ENCODE measurements at regions not wholly inside any gene's neighbourhood (a gene's known extent, or its start where the extent isn't known, plus 50 kb on each side); places are given as distances from the start of the nearest gene placed in this dataset.

DNA sequence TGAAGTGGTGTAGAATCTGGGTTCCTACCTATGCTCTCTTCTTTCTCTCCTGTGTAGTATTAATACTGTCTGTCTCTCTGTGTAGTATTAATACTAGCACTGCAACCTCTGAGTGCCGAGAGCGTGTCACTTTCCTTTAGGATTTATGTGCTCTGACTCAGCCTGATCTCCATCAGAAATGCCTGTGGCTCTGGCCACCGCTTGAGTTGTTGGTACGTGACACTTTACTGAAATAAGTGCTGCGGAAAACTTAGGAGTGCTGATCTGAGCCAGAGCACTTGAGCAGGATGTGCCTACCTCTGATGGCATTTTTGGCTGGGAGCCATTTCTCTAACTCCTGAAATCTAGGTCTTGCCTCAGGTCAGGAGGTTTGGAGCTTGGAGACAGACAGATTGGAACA lies 807.4 kb downstream of the SQOR start:
- DNase-seq, result no peak
- no peak for ATAC-seq (ENCODE audit: poor library complexity)
- intact Hi-C loops (cut with DNase I, micrococcal nuclease), result no loop called here
- no peaks in the 10 kb centered on the region for H3K9me3 ChIP-seq (ENCODE audit: control insufficient read depth in 1 of 2, insufficient read depth in 1 of 2, low read length in 2 of 2)
- H3K4me3 Mint-ChIP-seq, result no peak overlapping the region
- H3K27me3 Mint-ChIP-seq, result no peaks in the 10 kb centered on the region
- H3K27ac ChIP-seq (ENCODE audit: low read depth in 1 of 2, low read length in 2 of 2), result no peak overlapping the region
- H3K4me3 ChIP-seq (ENCODE audit: low read length), result no peak overlapping the region
- no peaks in the 10 kb centered on the region for H3K36me3 Mint-ChIP-seq (ENCODE audit: low read depth)
- no peak overlapping the region for H3K27ac Mint-ChIP-seq
- CTCF ChIA-PET, result no interaction called here
- H3K4me1 Mint-ChIP-seq (ENCODE audit: low read depth), result no peaks in the 10 kb centered on the region
- POLR2A ChIA-PET, result no interaction called here
- no peaks in the 10 kb centered on the region for H3K4me1 ChIP-seq (ENCODE audit: insufficient read depth, low read length)
- H3K9me3 Mint-ChIP-seq, result peaks cover 5% of the 10 kb centered on the region
- TF ChIP-seq, protein P1, sequence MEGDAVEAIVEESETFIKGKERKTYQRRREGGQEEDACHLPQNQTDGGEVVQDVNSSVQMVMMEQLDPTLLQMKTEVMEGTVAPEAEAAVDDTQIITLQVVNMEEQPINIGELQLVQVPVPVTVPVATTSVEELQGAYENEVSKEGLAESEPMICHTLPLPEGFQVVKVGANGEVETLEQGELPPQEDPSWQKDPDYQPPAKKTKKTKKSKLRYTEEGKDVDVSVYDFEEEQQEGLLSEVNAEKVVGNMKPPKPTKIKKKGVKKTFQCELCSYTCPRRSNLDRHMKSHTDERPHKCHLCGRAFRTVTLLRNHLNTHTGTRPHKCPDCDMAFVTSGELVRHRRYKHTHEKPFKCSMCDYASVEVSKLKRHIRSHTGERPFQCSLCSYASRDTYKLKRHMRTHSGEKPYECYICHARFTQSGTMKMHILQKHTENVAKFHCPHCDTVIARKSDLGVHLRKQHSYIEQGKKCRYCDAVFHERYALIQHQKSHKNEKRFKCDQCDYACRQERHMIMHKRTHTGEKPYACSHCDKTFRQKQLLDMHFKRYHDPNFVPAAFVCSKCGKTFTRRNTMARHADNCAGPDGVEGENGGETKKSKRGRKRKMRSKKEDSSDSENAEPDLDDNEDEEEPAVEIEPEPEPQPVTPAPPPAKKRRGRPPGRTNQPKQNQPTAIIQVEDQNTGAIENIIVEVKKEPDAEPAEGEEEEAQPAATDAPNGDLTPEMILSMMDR (IDR thresholded peaks at IDR 0.05), result no peak
- H3K36me3 ChIP-seq (ENCODE audit: insufficient read depth, low read length), result no peaks in the 10 kb centered on the region
- H3K27me3 ChIP-seq (ENCODE audit: control insufficient read depth in 1 of 2, insufficient read depth in 2 of 2, low read length in 2 of 2), result no peaks in the 10 kb centered on the region

DNA sequence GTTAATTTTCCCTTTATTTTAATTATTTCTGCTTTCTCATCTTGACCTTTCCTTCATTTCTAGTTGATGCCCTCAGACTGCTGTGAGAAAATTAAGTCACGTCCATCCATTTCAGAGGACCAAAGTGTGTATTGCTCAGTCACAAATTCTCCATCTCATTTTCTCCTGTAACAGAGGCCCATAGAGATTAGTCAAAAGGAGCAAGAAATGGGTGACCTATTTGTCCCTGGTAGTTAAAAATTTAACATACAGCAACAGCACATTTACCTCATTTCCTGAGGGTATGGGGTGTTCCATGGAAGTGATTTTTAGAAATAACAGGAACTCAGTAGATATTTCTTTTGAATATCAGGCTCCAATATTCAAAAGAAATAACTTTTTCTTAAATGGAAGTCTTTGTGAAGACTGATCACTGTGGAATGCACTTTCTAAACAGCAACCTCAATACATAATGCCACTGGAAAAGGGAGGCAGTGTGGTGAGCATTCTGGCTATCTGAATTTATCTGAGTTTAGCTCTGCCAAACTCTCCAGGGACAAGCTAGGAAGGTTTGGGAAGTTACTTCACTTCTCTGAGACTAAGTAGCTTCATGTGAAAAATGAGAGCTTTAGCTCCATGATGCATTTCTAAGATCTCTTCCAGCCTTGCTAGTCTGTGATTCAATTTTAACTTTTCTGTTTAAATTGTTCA lies 808.2 kb downstream of the SQOR start:
- peaks cover 5% of the 10 kb centered on the region for H3K9me3 Mint-ChIP-seq
- TF ChIP-seq, protein P1 (IDR thresholded peaks at IDR 0.05), result no peak
- no peaks in the 10 kb centered on the region for H3K4me1 Mint-ChIP-seq (ENCODE audit: low read depth)
- DNase-seq (no peak), ATAC-seq (ENCODE audit: poor library complexity) (no peak)
- intact Hi-C loops (cut with DNase I, micrococcal nuclease), result no loop called here
- no peak overlapping the region for H3K27ac Mint-ChIP-seq
- H3K4me1 ChIP-seq (ENCODE audit: insufficient read depth, low read length), result no peaks in the 10 kb centered on the region
- CTCF ChIA-PET, result no interaction called here
- H3K4me3 ChIP-seq (ENCODE audit: low read length), result no peak overlapping the region
- H3K36me3 ChIP-seq (ENCODE audit: insufficient read depth, low read length), result no peaks in the 10 kb centered on the region
- POLR2A ChIA-PET, result no interaction called here
- no peaks in the 10 kb centered on the region for H3K9me3 ChIP-seq (ENCODE audit: control insufficient read depth in 1 of 2, insufficient read depth in 1 of 2, low read length in 2 of 2)
- H3K4me3 Mint-ChIP-seq, result no peak overlapping the region
- H3K27ac ChIP-seq (ENCODE audit: low read depth in 1 of 2, low read length in 2 of 2), result no peak overlapping the region
- H3K36me3 Mint-ChIP-seq (ENCODE audit: low read depth), result no peaks in the 10 kb centered on the region
- no peaks in the 10 kb centered on the region for H3K27me3 Mint-ChIP-seq
- H3K27me3 ChIP-seq (ENCODE audit: control insufficient read depth in 1 of 2, insufficient read depth in 2 of 2, low read length in 2 of 2), result no peaks in the 10 kb centered on the region

DNA sequence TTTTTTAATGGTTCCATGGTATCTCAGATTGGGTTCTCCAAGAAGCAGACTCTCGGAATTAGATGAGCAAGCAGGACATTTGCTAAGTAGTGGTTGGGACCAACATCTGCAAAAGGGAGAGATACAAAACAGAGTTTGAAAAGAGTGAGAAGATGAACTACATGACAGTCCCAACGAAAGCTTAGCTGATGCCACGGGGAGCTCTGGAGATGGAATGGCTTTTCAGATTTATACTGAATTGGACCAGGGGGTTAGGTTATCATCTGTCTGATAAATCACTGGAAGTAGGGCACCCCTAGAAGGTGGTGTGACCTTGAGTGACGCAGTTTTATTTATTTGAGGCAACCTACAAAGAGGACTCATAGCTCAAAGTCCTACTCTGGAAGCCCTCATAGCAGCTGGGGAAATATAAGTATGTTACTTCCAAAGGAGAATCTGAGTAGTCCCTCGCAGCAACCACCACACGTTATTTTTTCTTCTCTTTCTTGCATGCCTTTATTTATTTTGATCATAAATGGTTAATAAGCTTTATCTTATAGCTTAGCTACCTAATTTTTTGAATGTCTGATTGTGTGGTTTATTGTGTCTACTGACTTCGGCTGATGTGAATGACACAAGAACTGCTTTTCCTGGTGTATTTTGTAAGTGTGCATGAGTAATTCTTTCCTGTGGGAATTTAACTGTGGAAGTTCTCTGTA lies 815.4 kb downstream of the SQOR start:
- ATAC-seq (ENCODE audit: poor library complexity), result no peak
- ChIA-PET POLR2A (no interaction called here), CTCF (no interaction called here)
- H3K4me1 ChIP-seq (ENCODE audit: insufficient read depth, low read length), result no peaks in the 10 kb centered on the region
- H3K27ac Mint-ChIP-seq, result no peak overlapping the region
- H3K4me1 Mint-ChIP-seq (ENCODE audit: low read depth), result no peaks in the 10 kb centered on the region
- no peaks in the 10 kb centered on the region for H3K36me3 ChIP-seq (ENCODE audit: insufficient read depth, low read length)
- TF ChIP-seq, protein P1 (IDR thresholded peaks at IDR 0.05), result no peak
- H3K9me3 Mint-ChIP-seq, result peaks cover 7% of the 10 kb centered on the region
- no peak overlapping the region for H3K4me3 ChIP-seq (ENCODE audit: low read length)
- H3K36me3 Mint-ChIP-seq (ENCODE audit: low read depth), result no peaks in the 10 kb centered on the region
- H3K27me3 ChIP-seq (ENCODE audit: control insufficient read depth in 1 of 2, insufficient read depth in 2 of 2, low read length in 2 of 2), result no peaks in the 10 kb centered on the region
- DNase-seq, result no peak
- no peak overlapping the region for H3K27ac ChIP-seq (ENCODE audit: low read depth in 1 of 2, low read length in 2 of 2)
- no peaks in the 10 kb centered on the region for H3K27me3 Mint-ChIP-seq
- intact Hi-C loops (cut with DNase I, micrococcal nuclease), result no loop called here
- no peaks in the 10 kb centered on the region for H3K9me3 ChIP-seq (ENCODE audit: control insufficient read depth in 1 of 2, insufficient read depth in 1 of 2, low read length in 2 of 2)
- H3K4me3 Mint-ChIP-seq, result no peak overlapping the region

Data from CD4-positive, alpha-beta T cell (primary cell).